ENCODE measurements at regions not wholly inside any gene's neighbourhood (a gene's known extent, or its start where the extent isn't known, plus 50 kb on each side); places are given as distances from the start of the nearest gene placed in this dataset.
A peak's percentile ranks its signal among the peaks of the same experiment; 100 is the strongest.
"Not testable (repeated sequence)": the region's sequence is repeated elsewhere in the genome, so short reads cannot be mapped to it uniquely, and the experiment has no call there.

DNA sequence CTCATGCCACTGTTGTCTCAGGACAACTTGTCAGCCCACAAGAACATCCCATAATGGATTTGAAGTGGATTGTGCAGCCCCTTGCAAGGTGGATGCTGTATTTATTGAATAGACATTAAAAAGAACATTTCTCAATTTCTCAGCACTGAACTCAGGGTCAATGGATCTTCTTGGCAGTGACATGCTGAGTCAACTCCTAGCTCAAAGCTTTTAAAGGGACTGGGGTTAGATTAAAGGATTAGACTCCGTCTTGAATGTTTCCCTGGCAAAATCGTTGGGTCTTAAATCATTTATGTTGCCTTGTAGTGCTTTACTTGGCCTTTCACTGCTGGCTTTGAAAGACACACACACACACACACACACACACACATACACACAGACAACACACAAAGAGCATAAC lies 221.6 kb upstream of the PBX1 start:
- no peak for DNase-seq

DNA sequence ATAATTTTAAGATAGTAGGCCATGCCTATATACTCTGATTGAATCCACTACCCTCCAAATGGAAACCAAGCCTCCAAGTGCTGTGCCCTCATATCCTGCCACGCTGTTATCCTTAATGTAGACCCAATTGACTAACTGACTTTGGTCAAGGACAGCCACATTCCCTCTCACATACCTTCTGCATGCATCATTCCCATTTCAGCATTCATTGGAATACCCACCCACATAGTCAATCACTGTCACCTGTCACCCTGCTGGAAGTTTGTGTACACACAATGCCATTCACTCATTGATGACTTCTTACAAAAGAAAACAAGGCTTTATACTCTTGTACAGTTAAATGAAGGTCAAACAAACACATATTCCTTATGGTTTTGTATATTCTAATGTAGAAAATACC lies 221.1 kb upstream of the PBX1 start:
- DNase-seq: no peak

DNA sequence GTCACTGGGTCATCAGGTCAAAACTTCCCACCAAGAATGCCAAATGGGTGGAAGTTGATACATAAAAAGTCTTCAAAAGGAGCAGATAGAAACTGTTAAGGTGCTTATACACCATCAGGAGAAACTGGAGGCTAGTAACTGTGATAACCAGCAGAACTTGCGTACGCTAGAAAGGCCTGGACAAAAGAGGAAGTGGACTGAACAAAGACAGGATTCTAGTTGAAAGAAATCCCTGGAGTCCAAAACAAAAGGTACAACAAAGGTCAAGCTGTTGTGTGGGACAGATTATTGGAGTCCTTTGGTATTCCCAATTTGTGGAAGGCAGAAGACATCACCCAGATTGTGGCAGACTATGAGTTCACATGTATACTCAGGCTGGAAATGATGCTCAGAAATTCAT lies 215.8 kb upstream of the PBX1 start:
- no peak for DNase-seq

DNA sequence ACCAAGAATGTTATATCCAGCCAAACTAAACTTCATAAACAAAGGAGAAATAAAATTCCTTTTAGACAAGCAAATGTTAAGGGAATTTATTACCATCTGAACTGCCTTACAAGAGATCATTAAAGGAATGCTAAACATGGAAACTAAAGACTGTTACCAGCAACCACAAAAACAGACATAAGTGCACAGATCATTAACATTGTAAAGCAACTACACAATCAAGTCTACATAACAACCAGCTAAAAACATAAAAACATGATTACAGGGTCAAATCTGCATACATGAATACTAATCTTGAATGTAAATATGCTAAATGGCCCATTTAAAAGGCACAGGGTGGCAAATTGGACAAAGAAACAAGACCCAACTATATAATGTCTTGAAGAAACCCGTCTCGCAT lies 211.0 kb upstream of the PBX1 start:
- no peak for DNase-seq

DNA sequence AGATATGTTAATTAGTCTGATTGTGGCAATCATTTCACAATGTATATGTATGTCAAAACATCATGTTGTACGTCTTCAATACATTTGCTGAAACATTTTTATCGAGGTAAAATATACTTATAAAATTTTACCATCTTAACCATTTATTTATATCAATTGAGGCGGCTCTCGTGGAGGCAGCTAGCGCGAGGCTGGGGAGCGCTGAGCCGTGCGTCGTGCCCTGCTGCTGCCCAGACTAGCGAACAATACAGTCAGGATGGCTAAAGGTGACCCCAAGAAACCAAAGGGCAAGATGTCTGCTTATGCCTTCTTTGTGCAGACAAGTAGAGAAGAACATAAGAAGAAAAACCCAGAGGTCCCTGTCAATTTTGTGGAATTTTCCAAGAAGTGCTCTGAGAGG lies 202.5 kb upstream of the PBX1 start:
- no peak for DNase-seq

DNA sequence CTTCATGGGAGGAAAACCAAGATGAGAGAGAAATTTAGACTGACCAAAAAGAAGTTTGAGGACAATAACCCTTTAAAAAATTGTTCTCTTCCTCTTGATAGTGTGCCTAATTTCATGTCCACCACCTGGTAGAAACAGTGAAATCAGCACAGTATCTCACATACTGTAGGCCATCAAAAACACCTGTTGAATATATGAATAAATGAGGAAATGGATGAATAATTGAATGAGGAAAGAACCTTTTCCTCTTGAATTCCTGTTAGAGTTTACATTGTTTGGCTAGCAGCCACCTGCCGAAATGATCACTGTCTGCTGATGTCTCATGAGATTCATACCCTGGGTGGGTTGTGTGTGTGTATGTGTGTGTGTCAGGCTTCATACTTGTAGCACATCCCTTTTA lies 198.7 kb upstream of the PBX1 start:
- DNase-seq: no peak

DNA sequence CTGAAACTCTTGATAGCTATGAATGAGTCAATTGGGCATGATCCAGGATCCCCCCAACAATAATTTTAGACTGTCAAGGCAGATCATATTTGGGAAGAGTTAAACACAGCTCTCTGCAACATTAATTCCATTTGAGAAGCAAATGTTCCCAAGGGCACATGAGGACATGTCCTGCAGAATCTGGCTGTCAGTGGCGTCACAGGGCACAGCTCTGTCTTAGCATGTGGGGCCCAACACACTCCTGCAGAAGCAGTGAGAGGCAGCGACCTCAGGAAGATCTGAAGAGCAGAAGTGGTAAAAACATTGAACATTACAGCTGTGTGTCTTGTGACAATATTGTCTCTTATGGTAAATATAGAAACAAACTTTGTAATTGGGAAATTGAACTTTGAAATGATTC lies 197.1 kb upstream of the PBX1 start:
- no peak for DNase-seq

DNA sequence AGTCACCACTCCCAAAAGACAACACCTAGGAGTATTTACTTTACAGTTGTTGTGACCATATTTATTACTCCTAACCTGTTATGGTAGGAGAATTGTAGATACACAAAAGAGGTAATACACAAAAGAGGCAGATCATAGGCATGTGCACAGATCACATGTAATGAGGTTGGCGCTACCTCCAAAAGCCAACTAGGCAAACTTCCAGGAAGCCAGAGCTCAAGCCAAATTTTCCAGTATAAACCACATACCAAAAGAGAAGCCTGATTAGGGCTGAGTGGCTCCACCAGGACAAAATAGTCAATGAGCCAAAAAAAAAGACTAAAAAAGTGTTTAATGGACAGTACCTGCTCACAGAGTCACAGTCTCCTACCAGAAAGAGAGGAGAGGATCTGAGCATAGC lies 195.0 kb upstream of the PBX1 start:
- DNase-seq: no peak

DNA sequence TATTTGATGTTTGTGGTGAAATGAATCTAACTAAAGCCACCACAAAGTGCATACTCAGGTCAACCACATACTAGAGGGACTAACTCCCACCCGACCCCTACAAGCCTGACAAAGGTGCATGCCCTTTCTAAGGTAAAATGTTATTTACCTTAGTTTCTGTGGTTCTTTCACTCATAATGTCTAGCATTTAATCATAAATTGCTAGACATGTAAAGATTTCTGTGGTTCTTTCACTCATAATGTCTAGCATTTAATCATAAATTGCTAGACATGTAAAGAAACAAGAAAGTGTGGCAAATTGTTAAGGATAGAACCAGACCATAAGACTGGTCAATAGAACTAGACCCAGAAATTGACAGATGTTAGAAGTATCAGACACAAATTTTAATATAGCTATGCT lies 193.0 kb upstream of the PBX1 start:
- DNase-seq: no peak

DNA sequence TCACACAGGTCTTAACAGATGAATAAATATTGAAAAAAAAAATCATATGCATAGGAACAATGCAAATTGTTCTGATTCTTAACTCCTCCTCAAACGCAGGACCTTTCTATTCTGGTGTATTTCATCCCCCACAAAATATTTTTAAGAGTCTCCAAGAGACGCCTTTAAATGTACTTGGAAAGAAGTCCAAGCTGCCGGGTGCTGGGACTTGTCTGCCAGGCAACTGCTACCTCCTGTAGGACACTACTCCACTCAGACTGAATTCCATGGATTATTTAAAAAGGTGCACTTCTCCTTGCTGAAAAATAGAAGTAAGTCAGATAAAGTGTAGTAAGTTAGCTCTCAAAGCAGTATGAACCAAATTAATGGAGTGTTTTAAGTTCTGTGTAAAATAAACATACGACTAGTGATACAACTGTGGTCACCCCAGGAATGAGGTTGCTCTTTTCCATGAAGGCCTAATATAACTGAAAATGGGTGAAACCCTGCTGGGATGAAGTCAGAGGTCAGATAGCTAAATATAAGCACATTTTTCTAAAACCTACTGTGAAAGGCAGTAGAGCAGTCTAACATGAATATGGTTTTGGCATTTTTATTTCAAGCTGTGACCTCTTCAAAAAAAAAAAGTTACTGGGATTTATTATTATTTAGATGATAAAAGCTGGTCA lies 189.2 kb upstream of the PBX1 start:
- DNase-seq: no peak

DNA sequence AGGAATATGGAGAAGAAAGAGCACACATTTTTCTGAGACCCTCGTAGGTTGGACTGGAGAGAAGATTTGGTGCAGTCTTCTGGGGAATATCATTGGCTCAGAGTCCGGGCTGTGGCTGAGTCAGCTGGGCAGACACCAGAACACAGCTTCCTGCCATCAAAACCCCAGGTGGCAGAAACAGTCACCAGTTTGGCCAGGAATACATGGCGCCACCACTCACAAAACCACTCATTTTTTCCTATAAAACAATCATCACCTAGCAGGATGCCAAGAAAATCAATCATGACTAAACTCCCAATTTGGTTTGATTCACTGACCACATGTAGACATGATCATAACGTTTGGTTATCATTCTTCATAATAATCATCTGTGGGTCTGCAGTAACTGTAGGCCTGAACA lies 178.1 kb upstream of the PBX1 start:
- DNase-seq: peak; percentile 23

DNA sequence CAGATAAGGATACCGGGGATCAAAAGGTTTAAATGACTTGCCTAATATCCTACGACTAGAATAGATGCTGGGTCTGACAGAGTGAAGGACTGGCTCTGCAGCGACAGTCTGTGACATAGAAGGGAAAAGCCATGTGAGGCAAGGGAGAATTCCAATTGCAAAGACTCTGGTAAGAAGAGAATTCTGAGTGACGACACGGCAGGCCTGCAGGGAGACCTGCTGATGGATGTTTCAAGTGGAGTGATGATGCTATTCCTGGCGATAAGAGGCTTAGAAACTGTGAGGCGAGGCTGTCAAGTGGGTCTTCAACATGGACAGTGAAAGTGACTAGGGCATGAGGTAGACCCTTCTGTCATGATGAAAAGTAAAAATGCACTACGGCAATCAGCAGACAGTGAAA lies 176.6 kb upstream of the PBX1 start:
- DNase-seq: no peak

DNA sequence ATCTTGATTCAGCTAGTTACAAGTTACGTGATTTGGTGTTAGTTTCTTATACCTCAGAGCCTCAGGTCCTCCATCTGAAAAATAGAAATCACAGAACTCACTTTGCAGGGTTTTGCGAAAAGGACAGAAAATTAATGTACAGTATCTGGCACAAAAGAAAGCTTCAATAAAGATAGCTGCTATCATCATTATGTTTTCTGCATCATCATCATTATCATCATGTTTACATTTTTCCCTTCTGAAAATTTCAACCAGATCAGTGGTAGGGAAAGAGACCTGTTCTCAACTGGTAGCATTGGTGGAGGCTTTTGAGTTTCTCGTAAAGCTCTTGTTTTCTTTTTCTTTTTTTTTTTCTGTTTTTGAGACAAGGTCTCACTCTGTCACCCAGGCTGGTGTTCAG lies 174.7 kb upstream of the PBX1 start:
- DNase-seq: no peak

DNA sequence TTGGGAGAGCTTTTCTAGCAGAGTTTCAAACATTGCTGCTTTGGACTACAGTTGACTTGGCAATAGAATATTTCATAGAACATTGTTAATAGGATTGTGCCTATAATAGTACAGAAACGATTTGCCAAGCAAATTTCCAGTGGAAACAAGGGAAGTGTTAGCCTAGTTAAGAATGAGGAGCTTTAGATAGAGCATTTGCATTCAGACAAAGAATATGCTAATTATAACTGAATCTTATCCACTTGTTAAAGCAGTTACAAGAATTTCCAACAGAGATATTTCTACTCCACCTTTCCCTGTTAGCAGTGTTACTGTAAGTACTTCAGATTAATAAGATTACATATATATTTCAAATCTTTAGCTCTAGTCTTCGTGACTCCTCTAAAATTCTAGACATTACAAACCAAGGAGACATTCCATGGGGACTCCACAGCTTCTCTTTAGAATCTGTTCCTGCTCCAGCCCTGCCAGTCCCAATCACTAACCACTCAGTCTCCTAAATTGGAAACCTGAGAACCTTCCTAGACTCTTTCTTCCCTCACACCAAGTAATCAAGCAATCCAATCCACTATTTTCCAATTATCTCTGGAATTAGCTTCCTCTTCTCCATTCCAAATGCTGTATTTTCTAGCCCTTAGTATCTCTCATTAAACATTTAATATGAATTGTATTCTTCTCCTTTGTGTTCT lies 141.8 kb upstream of the PBX1 start:
- no peak for DNase-seq

DNA sequence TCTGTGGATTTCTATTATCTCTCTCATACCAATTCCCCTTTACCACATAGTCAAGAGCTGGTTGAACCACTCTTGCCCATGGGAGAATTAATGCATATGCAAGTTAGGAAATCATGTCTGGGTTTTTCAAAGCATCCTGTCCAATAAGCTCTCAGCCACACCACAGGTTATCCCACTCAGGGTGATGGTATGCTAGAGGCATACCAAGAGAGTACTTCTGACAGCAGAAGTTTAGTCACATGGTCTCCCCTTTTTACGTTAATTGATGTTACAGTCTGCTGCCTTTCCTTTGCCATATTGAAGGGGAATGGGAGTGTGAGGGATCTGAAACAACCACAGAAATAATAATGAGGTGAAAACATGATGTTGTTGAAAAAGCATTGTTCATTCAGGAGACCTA lies 135.8 kb upstream of the PBX1 start:
- no peak for DNase-seq

DNA sequence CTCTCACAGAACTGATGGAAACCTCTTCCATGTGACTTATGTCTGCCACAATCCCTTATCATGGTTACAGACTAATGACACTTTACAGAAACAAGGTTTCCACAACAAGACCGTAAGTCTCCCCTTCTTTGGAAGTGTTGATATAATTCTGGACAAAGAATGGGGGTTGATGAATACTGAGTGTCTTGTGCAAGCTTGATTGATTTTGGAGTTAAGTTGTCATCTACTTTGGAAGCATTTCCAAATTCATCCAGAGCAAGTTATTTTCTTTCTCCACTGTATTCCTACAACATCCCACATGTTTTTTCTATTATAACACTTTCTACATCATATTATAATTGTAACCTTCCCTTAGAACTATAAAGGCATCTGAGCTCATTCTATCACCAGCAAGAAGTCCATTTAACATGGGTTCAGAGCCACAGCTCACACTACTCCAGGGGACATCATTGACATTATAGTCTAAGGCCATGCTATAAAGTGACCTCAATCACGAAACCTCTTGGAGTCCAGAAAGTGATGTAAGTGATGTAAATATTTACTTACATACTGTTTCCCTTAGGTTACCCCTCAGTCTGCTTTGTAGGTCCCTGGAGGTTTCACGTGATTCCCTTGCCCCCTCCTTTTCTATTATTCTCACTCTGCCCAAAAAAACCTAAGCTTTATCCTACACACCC lies 125.7 kb upstream of the PBX1 start:
- no peak for DNase-seq

DNA sequence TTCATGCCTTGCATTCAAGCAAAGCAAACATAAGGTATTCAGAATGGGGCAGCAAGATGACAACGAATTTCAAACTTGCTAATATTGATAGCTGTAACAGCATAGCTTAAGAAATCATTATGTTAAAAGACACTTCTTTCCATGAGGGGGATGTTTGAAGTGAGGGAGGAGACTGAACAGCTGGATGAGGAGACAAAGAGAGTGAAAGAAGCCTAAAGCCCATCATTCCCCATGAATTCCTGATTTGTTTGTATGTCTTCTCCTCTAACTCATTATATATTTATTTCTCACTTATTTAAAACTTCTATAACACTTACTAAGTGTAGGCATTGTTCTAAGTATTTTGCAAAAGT lies 125.2 kb upstream of the PBX1 start:
- DNase-seq: no peak

DNA sequence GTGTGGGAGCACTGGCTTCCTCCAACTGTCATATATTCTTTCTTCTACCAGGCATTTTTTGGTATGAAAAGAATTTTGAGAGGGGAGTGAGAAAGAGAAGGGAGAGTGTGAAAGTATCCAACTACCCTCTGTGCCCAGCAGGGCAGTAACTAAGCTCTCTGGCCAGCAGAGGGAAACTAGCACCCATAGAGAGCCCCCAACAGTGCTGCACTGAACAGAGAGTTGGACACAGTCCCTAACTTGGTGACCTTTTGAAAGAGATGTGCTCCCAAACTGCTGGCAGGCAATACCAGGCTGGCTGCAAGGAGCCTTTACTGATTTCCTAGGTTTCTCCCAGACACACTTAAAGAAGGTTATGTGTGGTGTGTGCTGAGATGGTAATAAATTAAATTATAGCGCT lies 118.8 kb upstream of the PBX1 start:
- no peak for DNase-seq

DNA sequence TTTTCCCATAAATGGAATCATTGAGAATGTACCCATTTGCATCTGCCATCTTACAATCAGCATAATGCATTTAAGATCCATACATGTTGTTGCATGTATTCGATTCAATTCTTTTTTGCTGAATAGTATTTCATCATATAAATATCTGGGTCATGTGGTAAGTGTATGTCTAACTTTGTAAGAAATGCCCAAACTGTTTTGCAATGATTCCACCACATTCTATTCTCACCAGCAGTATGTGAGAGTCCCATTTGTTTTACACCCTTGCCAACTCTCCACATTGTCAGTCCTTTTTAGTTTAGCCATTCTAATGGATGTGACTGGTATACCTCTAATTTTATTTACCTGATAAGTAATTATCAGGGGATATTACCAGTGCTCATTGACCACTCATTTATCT lies 115.8 kb upstream of the PBX1 start:
- no peak for DNase-seq

DNA sequence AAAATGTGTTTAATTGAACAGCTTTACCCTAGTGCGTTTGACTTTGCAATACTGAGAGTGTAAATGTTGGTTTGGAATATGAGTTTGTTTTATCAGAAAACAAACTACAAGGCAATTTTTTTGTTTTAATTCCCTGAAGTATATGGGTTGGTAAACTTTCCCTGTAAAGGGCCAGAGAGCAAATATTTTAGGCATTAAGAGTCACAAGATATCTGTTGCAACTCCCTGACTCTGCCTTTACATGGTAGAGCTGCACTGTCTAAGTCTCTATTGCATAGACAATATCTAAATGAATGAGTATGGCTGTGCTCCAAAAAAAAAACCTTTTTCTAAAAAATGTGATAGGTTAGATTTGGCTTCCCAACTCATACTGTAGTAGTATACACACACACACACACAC lies 115.1 kb upstream of the PBX1 start:
- no peak for DNase-seq

DNA sequence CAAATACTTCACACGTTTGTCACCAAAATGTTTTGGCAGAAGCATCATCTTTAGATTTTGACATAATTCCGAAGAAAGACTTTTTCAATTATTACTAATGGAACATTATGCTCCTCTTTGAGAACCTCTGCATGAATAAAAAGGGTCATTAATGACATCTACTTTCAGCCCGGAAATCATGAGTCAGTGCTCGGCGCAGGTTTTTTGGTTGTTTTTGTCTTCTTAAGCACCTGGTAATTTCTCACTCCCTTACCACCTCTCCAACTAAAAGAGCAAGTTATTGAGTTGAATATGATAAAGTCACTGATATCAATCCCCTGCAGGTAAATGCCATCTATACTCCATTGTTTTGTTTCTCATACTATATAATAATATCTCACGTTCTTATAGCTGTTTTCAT lies 113.0 kb upstream of the PBX1 start:
- DNase-seq: no peak

DNA sequence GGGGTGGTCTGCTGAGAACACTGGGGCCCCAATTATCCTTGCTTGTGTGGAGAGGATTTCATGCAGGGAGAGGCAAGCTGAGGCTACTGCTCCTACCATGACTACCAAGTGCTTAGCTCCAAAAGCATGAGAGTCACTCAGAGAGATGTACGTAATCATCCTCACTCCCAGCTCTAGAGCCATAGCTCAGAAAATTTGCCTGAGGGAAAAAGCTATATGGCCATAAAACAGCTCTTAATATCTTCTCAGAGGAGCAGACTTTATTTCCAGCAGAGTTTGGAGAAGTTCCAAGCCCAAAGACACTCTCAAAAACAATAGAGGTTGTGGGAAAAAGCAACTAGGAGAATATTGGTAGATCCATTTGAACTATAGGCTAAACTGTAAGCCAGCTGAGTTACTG lies 106.4 kb upstream of the PBX1 start:
- DNase-seq: no peak

DNA sequence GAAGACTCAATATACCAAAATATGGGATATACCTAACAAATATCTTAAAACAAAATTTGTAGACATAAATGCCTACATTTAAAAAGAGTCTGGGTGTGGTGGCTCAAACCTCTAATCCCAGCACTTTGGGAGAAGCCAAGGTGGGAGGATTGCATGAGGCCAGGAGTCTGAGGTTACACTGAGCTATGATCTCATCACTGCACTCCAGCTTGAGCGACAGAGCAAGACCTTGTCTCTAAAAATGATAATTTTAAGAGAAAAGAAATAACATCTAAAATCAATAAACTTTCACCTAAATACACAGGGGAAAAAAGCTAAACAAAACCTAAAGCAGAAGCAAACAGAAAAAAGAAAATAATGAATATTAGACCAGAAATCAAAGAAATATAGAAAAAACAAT lies 102.7 kb upstream of the PBX1 start:
- DNase-seq: no peak

DNA sequence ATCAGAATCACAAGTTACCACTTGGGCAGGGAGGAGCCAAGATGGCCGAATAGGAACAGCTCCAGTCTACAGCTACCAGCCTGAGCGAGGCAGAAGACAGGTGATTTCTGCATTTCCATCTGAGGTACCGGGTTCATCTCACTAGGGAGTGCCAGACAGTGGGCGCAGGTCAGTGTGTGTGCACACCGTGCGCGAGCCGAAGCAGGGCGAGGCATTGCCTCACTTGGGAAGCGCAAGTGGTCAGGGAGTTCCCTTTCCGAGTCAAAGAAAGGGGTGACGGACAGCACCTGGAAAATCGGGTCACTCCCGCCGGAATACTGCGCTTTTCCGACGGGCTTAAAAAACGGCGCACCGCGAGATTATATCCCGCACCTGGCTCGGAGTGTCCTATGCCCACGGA lies 99.8 kb upstream of the PBX1 start:
- DNase-seq: not testable (repeated sequence)

DNA sequence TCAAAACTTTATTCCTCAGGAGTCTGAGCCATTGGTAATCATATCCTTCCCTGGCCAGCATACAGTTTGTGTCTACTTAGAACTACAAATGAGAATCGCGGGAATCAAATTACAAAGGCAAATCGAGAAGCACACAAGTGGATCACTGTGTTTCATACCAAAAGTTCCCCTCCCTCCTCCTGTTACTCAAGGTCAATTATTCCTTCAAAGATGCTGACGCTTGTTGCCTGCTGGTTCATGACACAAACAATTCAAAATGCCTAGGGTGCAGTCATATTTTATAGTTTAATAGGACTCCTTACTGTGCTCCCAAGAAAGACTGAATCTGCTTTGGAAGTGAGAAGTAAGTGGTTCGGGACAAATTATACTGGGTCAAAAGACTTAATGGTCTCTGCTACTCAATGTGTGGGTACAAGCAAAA lies 93.0 kb upstream of the PBX1 start:
- DNase-seq: no peak

Measured in left hindlimb (tissue), 1 donor.